Retinal pigment epithelial cell (primary cell): ENCODE measurements at regions not wholly inside any gene's neighbourhood (a gene's known extent, or its start where the extent isn't known, plus 50 kb on each side); places are given as distances from the start of the nearest gene placed in this dataset.
"Not testable (repeated sequence)": the region's sequence is repeated elsewhere in the genome, so short reads cannot be mapped to it uniquely, and the experiment has no call there.

Experiments used
- DNase-seq: peaks from one replicate; pipeline ENCODE4 v3.0.0-alpha.2; 2010; ENCODE audit warnings: low read depth
- H3K4me3 ChIP-seq: 2 replicates; pipeline ENCODE4 v1.5.1; 2011; ENCODE audit warnings: mild to moderate bottlenecking, low read length, control low read depth, moderate library complexity
- TF ChIP-seq, protein P1 (sequence below): conservative IDR thresholded peaks from 2 replicates; pipeline ENCODE4 v1.5.1; 2011; ENCODE audit warnings: low read depth, low read length, control low read depth, inconsistent platforms

DNA sequence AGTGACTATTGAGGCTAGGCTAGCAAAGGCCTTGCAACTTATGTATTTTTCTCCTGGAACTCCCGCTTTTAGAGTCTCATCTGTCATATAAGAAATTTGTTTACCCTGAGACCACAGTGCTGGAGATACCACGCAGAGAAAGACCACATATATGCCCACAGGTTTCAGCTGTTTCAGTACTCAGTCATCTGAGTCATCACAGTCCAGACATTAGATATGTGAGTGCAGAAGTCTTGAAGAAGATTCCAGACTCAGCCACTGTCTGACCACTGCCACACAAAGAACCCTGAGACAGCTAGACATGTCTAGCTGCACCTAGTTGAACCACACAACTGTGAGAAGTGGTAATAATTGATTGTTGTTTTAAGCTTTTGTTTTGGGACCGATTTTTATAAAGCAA is 648.3 kb downstream of the EPM2A start:
- DNase-seq, result no peak
- TF ChIP-seq, protein P1, sequence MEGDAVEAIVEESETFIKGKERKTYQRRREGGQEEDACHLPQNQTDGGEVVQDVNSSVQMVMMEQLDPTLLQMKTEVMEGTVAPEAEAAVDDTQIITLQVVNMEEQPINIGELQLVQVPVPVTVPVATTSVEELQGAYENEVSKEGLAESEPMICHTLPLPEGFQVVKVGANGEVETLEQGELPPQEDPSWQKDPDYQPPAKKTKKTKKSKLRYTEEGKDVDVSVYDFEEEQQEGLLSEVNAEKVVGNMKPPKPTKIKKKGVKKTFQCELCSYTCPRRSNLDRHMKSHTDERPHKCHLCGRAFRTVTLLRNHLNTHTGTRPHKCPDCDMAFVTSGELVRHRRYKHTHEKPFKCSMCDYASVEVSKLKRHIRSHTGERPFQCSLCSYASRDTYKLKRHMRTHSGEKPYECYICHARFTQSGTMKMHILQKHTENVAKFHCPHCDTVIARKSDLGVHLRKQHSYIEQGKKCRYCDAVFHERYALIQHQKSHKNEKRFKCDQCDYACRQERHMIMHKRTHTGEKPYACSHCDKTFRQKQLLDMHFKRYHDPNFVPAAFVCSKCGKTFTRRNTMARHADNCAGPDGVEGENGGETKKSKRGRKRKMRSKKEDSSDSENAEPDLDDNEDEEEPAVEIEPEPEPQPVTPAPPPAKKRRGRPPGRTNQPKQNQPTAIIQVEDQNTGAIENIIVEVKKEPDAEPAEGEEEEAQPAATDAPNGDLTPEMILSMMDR, result no peak
- no peak overlapping the region for H3K4me3 ChIP-seq

DNA sequence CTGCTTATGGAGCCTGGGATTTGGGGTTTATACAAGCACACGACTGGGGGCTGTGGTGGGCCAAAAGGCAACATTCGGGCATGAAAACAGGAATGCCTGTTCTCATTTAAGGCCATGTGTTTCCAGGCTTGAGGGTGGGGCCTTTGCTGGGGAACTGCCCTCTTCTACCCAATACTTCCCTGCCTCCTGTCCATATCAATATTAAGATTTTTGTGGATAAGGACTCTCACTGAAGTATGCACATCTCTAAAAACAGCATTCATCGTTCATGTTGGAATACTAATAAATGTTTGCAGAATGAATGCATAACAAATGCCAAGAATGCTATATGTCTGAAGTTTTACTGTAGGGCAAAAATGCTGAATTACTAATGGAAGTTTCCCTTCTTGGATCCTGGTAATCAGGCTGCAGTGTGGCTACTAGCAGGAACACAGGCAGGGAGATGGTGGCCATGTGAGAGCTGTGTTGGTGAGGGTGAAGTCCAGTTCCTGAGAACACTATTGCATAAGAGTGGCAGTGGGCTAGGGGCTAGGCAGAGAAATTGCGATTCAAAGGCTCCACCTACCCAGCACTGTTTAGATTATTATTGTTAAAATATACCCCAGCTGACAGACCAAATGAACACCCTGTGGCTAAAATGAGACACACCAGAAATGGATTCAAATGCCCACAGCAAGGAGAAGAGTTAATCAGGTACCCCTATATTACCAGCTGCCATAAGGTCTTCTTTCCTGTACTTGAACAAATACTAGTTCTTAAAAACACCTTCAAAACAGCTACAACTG is 644.3 kb downstream of the EPM2A start:
- TF ChIP-seq, protein P1, result no peak

DNA sequence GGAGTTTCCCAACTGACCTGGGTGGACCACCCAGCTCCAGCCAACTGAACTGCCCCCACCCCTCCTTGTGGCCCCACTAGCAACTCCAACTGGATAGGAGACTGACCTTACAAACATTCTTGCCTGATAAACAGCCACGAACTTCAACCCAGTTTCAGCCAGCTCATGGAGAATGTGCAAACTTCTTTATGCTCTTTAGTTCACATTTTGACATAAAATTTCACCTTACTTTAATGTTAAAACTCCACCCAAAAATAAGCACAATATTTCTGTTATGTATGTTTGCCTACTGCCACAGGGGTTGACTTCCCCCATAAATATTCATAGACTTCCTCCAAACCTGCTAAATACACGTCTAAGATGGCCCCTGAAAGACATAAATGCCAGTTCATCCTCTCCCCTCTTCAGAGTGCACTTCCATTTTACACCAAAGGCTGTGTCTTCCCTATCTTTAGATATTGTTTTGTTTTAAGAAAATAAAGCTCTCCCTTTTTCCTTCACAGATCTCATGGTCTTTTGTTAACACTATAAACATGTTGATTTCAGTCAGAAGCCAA is 643.7 kb downstream of the EPM2A start:
- TF ChIP-seq, protein P1, result no peak
- DNase-seq, result no peak
- H3K4me3 ChIP-seq, result no peak overlapping the region

More for the DNA sequence above, 644.3 kb downstream of the EPM2A start:
- no peak for DNase-seq
- H3K4me3 ChIP-seq, result no peak overlapping the region

DNA sequence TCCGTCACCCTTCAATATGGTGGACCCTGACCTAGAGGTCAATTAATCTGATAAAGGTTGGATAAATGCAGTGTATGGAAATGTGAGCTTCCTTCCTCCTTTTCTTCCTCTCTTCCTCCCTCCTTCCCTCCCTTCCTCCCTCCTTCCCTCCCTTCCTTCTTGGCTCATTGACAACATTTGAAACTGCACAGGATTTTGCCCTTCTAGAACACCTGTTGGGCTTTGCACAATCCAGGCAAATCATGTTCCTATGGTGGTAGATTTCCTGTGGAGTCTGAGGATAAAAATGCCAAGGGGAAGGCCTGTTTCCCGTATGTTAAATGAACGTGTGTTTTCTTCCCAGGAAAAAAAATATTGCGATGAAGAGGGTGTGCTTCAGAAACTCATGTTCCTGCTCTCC is 642.8 kb downstream of the EPM2A start:
- no peak overlapping the region for H3K4me3 ChIP-seq
- TF ChIP-seq, protein P1, result no peak
- no peak for DNase-seq

DNA sequence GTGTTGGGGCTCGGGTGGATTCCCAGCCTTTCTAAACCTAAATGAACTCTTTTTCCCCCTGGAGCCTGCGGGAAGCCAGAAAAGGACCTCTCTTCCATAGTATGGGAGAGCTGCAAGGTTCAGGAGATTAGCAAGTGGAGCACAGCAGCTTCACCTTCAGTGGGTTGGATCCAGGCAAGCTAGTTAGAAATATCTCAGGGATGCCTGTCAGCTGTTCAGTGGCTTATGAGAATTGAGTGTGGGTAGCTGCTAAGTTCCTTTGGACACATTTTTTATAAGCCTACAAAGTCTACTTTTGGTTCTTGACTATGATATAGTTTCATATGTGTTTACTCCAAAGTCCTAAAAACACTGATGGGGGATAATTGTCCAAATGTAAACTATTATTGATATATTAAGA is 642.1 kb downstream of the EPM2A start:
- DNase-seq, result no peak
- H3K4me3 ChIP-seq, result no peak overlapping the region
- TF ChIP-seq, protein P1, result no peak

DNA sequence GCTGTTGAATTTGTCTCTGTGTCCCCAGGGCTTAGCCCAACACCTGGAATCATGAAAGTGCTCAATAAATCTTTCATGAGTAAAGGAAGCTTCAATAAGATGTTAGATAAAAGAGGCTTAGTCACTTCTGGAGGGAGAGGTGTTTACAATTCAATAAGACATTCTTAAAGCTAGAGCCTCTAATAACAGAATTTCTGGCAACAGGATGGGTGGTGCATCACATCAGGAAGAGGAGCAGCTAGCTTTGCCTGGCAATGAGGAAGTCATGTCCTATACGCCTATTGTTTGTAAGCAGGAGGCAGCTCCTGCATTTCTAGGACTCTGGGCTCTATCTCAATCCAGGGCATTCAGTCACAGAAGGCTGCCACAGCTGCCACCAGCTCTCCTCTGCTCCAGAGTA is 638.5 kb downstream of the EPM2A start:
- no peak for DNase-seq
- TF ChIP-seq, protein P1, result no peak
- H3K4me3 ChIP-seq, result no peak overlapping the region

DNA sequence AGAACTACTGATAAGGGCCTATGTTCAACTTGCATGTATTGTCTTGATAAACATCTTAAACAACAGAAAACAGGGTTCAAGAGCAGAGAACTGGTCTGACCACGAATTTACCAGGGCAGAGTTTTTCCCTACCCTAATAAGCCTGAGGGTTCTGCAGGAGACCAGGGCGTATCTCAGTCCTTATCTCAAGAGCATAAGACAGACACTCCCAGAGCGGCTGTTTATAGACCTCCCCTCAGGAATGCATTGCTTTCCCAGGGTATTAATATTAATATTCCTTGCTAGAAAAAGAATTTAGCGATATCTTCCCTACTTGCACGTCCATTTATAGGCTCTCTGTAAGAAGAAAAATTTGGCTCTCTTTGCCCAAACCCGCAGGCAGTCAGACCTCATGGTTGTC is 637.2 kb downstream of the EPM2A start:
- DNase-seq, H3K4me3 ChIP-seq: not testable (repeated sequence)
